ENCODE measurements at regions not wholly inside any gene's neighbourhood (a gene's known extent, or its start where the extent isn't known, plus 50 kb on each side); places are given as distances from the start of the nearest gene placed in this dataset.

- DNase-seq (ENCODE audit: low spot score): no peak
These were observed 140.2 kb downstream of the GMNC start for GRCh38 chr3:190722181-190722905.

GRCh38 chr3:190721330-190721729 is 141.2 kb downstream of the GMNC start:
- CTCF ChIA-PET: no interaction called here

More at GRCh38 chr3:190722181-190722905, 140.2 kb downstream of the GMNC start:
- H3K36me3 Mint-ChIP-seq: no peaks in the 10 kb centered on the region
- no peak overlapping the region for H3K4me3 Mint-ChIP-seq
- no peaks in the 10 kb centered on the region for H3K9me3 Mint-ChIP-seq
- ChIA-PET POLR2A (no interaction called here), CTCF (no interaction called here)
- no peak overlapping the region for H3K27ac Mint-ChIP-seq
- no peak for ATAC-seq
- no peak for TF ChIP-seq ZNF281 (CRISPR knock-in tag; IDR thresholded peaks at IDR 0.05)
- no peaks in the 10 kb centered on the region for H3K27me3 Mint-ChIP-seq (ENCODE audit: low read depth)
- peaks cover 9% of the 10 kb centered on the region for H3K4me1 Mint-ChIP-seq

DNA sequence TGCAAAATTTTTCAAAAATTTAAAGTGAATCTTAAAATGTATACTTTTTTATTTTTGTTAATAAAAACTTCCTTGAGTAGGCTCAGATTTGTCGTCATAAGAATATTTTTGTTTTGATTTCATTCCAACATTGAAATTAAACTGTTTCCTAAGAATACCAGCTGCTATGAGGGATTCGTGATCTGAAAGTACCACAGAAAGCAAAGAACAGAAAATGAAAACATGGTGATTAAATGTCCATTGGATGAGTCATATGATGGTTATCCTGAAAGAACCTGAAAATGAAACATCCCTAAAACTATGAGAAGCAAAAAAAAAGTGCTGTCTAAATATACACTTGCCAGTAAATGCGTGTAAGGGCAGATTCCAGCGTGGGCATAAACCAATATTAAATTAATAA is 143.8 kb downstream of the GMNC start:
- H3K27ac Mint-ChIP-seq: no peak overlapping the region
- peaks cover 9% of the 10 kb centered on the region for H3K4me1 Mint-ChIP-seq
- DNase-seq (ENCODE audit: low spot score) (no peak), ATAC-seq (no peak)
- no peaks in the 10 kb centered on the region for H3K9me3 Mint-ChIP-seq
- POLR2A ChIA-PET: no interaction called here
- CTCF ChIA-PET: no interaction called here
- H3K27me3 Mint-ChIP-seq (ENCODE audit: low read depth): no peaks in the 10 kb centered on the region
- no peaks in the 10 kb centered on the region for H3K36me3 Mint-ChIP-seq
- no peak overlapping the region for H3K4me3 Mint-ChIP-seq
- no peak for TF ChIP-seq EMX1 (CRISPR knock-in tag; IDR thresholded peaks at IDR 0.05)
- TF ChIP-seq TEAD4 (CRISPR knock-in tag; IDR thresholded peaks at IDR 0.05): no peak
- no peak for TF ChIP-seq JUN (CRISPR knock-in tag; IDR thresholded peaks at IDR 0.05)
- no peak for TF ChIP-seq CREB1 (CRISPR knock-in tag; IDR thresholded peaks at IDR 0.05)
- TF ChIP-seq, protein P1, sequence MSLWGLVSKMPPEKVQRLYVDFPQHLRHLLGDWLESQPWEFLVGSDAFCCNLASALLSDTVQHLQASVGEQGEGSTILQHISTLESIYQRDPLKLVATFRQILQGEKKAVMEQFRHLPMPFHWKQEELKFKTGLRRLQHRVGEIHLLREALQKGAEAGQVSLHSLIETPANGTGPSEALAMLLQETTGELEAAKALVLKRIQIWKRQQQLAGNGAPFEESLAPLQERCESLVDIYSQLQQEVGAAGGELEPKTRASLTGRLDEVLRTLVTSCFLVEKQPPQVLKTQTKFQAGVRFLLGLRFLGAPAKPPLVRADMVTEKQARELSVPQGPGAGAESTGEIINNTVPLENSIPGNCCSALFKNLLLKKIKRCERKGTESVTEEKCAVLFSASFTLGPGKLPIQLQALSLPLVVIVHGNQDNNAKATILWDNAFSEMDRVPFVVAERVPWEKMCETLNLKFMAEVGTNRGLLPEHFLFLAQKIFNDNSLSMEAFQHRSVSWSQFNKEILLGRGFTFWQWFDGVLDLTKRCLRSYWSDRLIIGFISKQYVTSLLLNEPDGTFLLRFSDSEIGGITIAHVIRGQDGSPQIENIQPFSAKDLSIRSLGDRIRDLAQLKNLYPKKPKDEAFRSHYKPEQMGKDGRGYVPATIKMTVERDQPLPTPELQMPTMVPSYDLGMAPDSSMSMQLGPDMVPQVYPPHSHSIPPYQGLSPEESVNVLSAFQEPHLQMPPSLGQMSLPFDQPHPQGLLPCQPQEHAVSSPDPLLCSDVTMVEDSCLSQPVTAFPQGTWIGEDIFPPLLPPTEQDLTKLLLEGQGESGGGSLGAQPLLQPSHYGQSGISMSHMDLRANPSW (CRISPR knock-in tag; conservative IDR thresholded peaks at IDR 0.05; ENCODE audit: low read depth): no peak
- no peak for TF ChIP-seq NFATC4 (CRISPR knock-in tag; IDR thresholded peaks at IDR 0.05)
- no peak for TF ChIP-seq IRF2 (CRISPR knock-in tag; IDR thresholded peaks at IDR 0.05; ENCODE audit: borderline replicate concordance, low read depth)

More at GRCh38 chr3:190721330-190721729, 141.2 kb downstream of the GMNC start:
- peaks cover 9% of the 10 kb centered on the region for H3K4me1 Mint-ChIP-seq
- POLR2A ChIA-PET: no interaction called here
- ATAC-seq: no peak
- H3K36me3 Mint-ChIP-seq: no peaks in the 10 kb centered on the region
- no peaks in the 10 kb centered on the region for H3K27me3 Mint-ChIP-seq (ENCODE audit: low read depth)
- no peaks in the 10 kb centered on the region for H3K9me3 Mint-ChIP-seq
- DNase-seq (ENCODE audit: low spot score): no peak
- H3K4me3 Mint-ChIP-seq: no peak overlapping the region
- H3K27ac Mint-ChIP-seq: no peak overlapping the region
- TF ChIP-seq CREB1 (CRISPR knock-in tag; IDR thresholded peaks at IDR 0.05): no peak
- TF ChIP-seq, protein P2, sequence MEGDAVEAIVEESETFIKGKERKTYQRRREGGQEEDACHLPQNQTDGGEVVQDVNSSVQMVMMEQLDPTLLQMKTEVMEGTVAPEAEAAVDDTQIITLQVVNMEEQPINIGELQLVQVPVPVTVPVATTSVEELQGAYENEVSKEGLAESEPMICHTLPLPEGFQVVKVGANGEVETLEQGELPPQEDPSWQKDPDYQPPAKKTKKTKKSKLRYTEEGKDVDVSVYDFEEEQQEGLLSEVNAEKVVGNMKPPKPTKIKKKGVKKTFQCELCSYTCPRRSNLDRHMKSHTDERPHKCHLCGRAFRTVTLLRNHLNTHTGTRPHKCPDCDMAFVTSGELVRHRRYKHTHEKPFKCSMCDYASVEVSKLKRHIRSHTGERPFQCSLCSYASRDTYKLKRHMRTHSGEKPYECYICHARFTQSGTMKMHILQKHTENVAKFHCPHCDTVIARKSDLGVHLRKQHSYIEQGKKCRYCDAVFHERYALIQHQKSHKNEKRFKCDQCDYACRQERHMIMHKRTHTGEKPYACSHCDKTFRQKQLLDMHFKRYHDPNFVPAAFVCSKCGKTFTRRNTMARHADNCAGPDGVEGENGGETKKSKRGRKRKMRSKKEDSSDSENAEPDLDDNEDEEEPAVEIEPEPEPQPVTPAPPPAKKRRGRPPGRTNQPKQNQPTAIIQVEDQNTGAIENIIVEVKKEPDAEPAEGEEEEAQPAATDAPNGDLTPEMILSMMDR (IDR thresholded peaks at IDR 0.05): no peak
- no peak for TF ChIP-seq ZNF232 (CRISPR knock-in tag; IDR thresholded peaks at IDR 0.05)
- TF ChIP-seq, protein P3, sequence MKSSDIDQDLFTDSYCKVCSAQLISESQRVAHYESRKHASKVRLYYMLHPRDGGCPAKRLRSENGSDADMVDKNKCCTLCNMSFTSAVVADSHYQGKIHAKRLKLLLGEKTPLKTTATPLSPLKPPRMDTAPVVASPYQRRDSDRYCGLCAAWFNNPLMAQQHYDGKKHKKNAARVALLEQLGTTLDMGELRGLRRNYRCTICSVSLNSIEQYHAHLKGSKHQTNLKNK (CRISPR knock-in tag; IDR thresholded peaks at IDR 0.05): no peak
- TF ChIP-seq ZNF396 (CRISPR knock-in tag; IDR thresholded peaks at IDR 0.05; ENCODE audit: borderline replicate concordance): no peak
- no peak for TF ChIP-seq NFYB (CRISPR knock-in tag; conservative IDR thresholded peaks at IDR 0.05; ENCODE audit: low read depth)
- TF ChIP-seq GABPB1 (CRISPR knock-in tag; IDR thresholded peaks at IDR 0.05): no peak
- TF ChIP-seq, protein P4, sequence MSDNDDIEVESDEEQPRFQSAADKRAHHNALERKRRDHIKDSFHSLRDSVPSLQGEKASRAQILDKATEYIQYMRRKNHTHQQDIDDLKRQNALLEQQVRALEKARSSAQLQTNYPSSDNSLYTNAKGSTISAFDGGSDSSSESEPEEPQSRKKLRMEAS (CRISPR knock-in tag; IDR thresholded peaks at IDR 0.05): no peak
- TF ChIP-seq SP1 (CRISPR knock-in tag; conservative IDR thresholded peaks at IDR 0.05): no peak
- TF ChIP-seq, protein P5, sequence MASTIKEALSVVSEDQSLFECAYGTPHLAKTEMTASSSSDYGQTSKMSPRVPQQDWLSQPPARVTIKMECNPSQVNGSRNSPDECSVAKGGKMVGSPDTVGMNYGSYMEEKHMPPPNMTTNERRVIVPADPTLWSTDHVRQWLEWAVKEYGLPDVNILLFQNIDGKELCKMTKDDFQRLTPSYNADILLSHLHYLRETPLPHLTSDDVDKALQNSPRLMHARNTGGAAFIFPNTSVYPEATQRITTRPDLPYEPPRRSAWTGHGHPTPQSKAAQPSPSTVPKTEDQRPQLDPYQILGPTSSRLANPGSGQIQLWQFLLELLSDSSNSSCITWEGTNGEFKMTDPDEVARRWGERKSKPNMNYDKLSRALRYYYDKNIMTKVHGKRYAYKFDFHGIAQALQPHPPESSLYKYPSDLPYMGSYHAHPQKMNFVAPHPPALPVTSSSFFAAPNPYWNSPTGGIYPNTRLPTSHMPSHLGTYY (CRISPR knock-in tag; IDR thresholded peaks at IDR 0.05): no peak
- TF ChIP-seq TP53 (CRISPR knock-in tag; IDR thresholded peaks at IDR 0.05): no peak
- no peak for TF ChIP-seq ATF2 (CRISPR knock-in tag; IDR thresholded peaks at IDR 0.05; ENCODE audit: borderline replicate concordance, low read depth)

Data from WTC11 (cell line).